GM18868 (cell line): ENCODE measurements at regions not wholly inside any gene's neighbourhood (a gene's known extent, or its start where the extent isn't known, plus 50 kb on each side); places are given as distances from the start of the nearest gene placed in this dataset.
"Not testable (repeated sequence)": the region's sequence is repeated elsewhere in the genome, so short reads cannot be mapped to it uniquely, and the experiment has no call there.

Source experiments
- ATAC-seq: cut with Tn5 transposase; IDR thresholded peaks from one replicate; pipeline ENCODE4 v1.9.1; 2021; ENCODE audit warnings: mild to moderate bottlenecking, moderate library complexity; ENCODE audit not compliant: unreplicated experiment

DNA sequence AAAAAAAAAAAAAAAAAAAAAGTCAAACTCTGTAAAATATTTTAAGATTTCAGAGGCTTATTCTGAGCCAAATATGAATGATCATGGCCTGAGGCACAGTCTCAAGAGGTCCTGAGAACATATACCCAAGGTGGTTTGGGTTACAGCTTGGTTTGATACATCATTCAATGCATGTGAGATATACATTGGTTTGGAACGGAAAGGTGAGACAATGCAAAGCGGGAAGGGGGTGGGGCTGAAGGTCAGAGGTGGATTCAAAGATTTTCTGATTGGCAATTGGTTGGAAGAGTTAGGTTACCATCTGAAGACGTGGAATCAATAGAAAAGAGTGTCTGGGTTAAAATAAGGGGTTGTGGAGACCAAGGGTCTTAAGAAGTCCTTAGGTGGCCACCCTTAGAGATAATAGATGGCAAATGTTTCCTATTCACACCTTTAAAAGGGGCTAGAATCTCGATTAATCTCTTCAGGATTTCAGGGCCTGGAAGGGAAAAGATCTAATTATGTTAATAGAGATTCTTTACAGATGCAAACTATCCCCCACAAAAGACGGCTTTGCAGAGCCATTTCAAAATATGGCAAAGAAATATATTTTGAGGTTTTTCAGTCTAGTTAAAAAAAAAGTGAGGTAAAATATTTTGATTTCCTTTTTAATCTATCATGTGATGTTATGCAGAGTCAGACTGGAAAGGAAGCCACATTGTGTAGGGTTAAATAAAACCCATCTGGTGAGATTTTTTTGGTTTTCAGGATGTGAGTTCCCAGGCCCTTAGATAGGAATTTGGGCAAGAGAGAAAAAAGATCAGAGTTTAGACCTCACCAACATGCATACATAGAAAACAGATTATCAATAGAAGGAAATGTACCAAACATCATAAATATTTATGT, 173.8 kb upstream of the CNOT2 start:
- ATAC-seq: no peak

DNA sequence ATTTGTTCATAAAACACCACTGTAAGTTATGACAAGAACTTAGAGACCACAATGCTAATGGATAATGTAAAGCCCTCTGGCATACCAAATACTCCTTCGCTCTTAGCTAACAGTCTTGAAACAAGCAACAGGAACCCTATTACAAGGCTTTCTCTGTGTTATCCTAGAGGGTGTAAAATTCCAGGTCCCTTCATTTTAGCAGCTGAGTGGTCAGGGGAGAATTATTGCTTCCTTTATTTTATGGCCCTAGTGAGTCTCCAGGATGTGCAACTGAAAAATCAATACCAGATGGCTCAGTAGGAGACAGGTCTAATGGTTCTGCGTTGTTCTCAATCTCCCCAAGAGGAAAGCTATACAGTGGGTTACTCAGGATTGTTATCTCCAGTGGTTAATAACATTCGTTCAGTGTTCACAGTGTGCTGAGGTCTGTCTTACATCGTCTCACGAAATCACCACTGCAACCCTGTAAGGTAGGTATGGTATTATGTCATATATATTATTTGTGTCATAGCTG, 172.7 kb upstream of the CNOT2 start:
- ATAC-seq: no peak

DNA sequence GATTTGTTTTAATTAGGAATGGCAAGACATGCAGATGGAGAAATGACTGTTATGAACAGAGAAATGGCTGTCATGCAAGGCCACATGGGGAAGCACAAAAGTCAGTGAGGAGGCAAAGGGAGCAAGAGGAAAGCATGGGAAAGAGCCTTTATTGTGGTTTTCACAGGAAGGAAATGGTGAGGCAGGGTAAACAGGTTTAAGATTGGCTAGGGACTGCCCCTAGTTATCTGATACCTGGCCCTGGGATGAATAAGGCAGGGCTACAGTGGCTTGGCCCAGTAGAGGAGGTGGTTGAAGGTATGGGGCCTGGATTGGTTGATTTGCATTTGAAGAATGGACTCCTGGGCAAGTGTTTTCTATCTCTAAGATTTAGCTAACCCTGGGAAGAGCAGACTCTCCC, 168.7 kb upstream of the CNOT2 start:
- no peak for ATAC-seq

DNA sequence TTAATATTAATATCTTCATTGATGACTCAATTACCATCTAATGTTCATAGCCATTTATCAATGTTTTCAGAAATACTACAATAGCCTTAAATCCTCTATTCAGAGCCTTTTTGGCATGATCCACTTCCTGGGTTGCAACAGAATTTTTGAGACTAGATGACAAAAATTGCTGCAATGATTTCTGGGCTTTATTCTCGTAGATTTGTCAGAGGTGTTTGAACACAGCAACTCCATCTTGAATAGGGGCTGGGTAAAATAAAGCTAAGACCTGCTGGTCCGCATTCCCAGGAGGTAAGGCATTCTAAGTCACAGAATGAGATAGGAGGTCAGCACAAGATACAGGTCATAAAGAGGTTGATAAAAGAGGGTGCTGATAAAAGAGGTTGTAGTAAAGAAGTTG, 165.8 kb upstream of the CNOT2 start:
- no peak for ATAC-seq

DNA sequence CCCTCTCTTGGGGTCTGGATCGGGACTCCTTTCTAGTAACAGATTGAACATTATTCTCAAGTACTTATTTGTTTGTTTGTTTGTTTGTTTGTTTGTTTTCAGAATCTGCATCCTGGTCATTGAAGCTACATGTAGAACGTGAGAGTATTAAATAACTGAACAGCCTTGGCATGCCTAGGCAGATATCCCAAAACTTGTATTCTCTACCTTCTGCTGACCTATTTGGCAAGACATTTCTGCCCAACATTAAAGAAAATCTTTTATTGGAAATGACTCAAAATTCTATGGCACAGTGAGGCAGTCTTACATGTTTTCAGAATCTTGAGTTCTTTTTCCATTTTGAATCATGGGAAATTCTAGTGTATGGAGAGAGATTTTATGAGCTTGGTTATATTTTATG, 165.1 kb upstream of the CNOT2 start:
- no peak for ATAC-seq

DNA sequence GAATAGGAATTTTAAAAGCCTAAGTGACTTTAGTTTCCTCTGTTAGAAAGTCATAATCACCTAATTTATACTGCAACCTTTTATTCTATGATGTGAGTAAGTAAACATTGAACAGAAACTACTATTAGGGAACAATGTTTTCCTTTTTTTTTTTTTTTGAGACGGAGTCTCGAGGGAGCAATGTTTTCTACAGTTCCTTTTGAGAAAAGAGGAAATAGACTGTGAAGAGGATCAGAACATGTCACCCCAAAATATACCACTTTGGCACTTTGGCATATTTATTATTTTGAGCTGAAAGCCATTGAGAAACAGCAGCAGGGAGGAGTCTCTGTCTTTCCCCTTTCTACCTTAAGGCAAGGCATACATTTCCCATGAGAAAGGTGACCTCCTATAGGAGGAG, 162.7 kb upstream of the CNOT2 start:
- no peak for ATAC-seq

DNA sequence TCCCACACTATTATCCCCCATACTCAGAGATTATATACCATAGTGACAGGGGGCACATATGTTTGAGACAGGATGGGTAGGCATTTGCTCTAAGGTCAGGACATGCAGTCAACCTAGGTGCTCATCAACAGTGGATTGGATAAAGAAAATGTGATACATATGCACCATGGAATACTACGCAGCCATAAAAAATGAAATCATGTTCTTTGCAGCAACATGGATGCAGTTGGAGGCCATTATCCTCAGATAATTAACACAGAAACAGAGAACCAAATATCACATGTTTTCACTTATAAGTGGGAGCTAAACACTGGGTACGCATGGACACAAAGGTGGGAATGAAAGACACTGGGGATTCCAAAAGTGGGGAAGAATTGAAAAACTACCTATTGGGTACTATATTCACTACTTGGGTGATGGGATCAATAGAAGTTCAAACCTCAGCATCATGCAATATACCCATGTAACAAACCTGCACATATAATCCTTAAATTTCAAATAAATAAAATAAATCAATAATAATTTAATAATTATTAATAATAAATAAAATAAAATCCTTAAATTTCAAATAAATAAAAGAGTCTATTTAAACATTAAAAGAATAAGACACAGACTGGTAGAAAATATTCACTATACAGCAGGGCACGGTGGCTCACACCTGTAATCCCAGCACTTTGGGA, 160.1 kb upstream of the CNOT2 start:
- no peak for ATAC-seq

DNA sequence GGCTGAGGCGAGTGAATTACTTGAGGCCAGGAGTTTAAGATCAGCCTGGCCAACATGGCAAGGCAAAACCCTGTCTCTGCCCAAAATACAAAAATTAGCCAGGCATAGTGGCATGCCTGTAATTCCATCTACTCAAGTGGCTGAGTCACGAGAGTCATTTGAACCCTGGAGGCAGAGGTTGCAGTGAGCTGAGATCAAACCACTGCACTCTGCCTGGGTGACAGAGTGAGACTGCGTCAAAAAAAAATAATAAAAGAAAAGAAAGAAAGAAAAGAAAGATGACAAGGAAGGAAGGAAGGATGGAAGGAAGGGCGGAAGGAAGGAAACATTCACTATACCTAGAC, 159.6 kb upstream of the CNOT2 start:
- no peak for ATAC-seq

DNA sequence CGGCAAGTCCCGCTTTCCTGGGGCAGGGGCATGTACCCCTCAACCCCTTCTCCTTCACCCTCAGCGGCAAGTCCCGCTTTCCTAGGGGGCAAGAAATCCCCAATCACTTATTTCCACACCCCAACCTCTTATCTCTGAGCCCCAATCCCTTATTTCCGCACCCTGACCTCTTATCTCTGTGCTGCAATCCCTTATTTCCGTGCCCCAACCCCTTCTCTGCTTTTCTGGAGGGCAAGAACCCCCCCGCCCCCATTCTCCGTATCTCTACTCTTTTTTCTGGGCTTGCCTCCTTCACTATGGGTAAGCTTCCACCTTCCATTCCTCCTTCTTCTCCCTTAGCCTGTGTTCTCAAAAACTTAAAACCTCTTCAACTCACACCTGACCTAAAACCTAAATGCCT, 156.9 kb upstream of the CNOT2 start:
- not testable (repeated sequence) for ATAC-seq

DNA sequence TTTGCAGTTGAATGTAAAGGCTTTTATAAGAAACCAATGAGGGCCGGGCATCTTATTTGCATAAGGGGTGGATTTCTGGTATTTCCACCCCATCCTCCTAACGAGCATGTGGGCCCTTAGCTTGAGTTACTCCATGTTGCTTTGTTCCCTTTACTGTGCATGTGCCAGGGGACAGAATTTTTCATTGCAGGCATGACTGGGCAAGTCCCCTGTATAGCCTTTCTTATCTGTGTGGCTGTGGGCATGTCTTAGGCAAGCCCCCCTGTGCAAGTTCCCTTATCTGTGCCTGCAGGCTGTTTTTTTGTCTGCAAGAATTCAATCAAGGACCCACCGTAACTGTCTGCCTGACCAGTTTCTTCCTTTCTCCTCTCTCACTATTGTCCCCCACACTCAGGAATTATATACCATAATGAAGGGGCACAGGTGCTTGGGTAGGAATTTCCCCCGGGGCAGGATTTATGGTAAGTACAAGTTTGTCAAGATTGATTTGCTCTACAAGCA, 152.2 kb upstream of the CNOT2 start:
- ATAC-seq: no peak

DNA sequence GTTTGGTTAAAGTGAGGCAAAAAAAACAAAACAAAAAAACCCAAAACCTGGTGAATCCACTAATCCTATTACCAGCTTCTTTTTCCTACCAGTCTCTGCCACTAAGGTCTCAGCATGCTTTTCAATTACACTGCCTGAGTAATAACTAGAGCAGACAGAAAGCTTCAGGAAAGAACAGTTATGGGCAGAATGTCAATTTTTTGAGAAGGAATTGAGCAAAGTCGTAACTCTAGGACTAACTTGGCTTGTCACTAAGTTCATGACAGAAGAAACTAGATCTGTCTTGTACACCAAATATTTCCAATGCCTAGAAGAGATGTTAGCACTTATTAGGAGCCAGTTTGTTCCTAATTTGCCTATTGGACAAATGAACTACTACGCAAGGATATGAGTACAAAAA, 148.8 kb upstream of the CNOT2 start:
- ATAC-seq: no peak

DNA sequence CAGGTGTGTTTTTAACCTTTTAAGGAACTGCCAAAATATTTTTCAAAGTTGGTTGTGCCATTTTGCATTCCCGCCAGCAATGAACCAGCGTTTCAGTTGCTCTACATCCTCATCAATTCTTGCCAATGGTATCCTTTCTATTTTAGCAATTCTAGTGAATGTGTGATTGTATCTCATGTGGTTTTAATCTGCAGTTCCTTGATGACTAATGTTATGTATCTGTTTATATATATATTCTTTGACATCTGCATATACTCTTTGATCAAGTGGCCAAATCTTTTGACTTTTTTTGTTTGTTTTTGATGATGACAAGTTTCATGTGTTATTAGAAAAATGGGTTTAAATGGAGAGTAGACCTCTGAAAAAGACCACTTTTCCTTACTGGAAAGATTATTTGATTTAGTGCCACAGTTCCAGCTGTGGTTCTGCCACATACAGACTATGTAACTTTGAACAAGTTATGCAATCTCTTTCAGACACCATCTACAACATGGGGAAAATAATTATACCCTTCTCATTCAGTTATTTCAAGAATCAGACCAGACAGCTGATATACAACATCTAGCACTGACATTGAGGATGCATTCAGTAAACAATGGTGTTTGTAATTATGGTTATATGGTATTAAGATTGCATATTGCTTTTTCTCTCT, 146.3 kb upstream of the CNOT2 start:
- no peak for ATAC-seq

DNA sequence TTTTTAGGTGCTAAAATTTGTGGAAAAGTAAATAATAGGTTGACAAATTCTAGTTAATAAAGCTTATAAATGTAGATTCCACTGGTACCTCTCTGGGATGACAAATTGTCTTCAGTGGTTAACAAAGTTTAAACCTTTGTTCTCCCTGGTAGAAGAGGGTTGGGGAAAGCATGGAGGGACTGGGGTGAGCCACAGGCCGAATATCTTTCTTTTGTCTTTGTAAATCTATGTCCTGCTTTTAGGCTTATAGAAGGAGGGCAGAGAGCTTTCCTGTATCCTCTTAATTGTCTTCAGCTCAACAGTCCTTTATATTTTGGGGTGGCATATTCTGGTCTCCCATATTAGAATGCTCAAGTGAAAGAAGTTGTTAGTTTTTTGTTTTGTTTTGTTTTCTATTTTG, 142.2 kb upstream of the CNOT2 start:
- no peak for ATAC-seq

DNA sequence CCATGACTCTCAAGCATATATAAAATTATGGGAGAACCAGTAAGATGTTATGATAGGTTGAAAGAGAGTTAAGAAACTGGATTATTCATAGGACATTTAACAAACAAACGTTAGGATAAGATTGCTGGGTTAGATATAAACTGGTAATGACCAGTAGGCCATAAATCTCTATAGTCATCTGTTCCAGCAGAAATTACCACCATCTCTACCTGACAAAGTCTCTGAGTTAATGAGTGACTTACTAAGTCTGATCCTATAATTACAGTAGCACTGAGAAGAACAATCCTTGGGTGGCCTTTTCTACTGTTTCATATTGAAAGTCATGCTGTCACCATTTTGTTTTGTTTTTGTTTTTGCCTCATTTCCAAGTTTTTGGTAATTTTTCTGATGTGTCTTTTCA, 136.9 kb upstream of the CNOT2 start:
- ATAC-seq: no peak

DNA sequence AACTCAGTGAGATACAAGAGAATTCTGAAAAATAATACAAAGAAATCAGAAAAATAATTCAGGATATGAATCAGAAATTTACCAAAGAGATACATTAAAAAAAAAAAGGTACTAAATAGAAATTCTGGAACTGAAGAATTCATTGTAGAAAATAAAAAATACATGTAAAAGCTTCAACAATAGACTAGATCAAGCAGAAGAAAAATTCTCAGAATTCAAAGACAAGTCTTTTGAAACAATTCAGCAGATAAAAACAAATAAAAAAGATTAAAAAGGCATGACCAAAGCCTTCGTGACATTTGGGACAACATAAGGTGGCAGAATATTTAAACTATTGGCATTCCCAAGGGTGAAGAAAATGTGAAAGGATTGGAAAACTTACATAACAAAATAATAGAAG, 133.1 kb upstream of the CNOT2 start:
- ATAC-seq: no peak

DNA sequence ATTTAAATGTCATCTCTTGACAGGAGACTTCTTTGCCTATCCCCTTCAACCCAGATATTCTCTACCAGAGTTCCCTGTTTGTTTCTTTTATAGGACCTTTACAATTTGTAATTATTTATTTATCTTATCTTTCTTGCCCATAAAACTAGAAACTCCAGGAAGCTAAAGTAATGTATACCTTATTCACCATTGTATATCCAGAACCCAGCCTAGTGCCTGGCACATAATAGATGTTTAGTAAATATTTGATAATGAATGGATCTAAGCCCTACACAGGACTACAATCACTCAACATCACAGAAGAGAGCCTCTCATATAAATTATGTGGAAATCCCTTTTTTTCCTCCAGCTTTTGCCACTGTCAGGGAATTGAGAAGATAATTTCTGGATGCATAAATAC, 125.6 kb upstream of the CNOT2 start:
- ATAC-seq: no peak

DNA sequence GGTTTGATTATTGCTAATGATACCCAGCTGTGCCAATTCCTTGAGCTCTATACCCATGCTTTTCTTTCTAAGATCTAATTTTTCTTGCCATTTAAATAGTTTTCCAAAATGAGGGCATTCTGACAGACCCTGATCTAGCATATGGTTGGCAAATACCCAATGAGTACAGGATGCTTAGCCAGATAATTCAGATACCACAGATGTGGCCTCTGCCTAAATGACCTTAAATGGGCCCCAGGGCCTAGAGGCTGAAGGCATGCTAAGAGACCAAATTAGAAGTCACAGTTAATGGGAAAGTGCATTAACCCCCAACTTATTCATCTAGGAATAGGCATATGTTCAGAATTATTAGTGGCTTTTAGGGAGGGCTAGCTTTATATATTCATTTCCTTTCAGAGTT, 122.3 kb upstream of the CNOT2 start:
- no peak for ATAC-seq

DNA sequence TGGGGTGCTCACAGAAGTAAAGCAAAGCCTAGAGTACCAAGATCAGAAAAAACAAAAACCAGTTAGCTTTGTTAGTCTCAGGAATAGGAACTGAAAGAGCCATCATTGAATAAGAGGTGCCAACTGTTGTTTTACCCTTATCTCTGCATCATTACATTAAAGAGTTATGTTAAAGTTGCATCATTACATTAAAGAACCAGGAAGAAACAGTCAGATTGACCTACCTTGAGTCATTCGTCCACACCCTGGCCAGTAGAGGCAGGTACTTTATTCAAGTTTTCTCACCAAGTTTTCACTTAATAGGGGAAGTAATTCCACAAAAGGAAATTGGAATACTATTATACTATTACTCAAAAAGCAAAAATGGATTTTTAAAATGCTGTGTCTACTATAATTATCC, 121.7 kb upstream of the CNOT2 start:
- no peak for ATAC-seq

DNA sequence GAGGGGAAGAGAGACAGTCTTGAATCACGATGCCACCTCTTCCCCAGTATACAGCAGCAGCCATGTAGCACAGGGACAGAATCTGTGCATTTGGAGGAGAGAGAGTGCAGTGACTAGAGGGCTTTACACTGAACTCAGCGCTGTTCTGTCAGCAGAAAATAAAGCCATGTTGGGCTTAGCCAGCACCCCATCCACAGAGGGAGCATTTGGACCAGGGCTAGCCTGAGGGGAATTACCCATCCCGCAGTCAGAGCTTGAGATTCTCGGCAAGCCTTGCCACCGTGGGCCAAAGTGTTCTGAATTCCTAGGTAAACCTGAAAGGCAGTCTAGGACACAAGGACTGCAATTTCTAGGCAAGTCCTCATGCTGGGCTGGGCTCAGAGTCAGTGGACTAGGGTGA, 120.4 kb upstream of the CNOT2 start:
- no peak for ATAC-seq

DNA sequence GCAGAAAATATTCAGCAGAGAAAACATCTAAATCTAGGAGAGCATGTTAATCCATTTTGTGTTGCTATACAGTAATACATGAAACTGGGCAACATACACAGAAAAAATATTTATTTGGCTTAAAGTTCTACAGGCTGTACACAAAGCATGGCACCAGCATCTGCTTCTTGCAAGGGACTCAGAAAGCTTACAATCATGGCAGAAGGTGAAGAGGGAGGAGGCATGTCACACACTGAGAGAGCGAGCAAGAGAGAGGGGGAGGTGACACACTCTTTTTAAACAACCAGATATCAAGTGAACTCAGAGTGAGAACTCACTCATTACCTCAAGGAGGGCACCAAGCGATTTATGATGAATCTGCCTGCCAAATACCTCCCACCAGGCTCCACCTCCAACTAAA, 94.2 kb upstream of the CNOT2 start:
- ATAC-seq: no peak

DNA sequence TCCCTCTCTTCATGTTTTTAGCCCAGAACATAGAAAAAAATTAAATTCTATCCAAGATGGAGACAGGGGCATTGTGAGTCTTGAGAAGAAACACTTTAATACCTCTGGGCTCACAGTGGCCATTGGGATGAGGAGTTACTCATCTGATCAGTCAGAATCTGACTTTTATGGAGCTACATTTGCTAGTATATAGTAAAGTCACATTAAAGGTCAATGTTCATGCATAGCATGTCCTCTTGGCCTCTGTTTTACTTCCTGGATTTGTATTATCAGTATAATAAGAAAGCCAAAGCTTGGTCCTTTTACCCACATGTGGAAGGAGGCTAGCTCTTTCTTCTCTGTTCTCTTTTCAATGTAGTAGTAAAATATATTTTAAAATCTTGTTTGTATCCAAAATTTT, 93.6 kb upstream of the CNOT2 start:
- no peak for ATAC-seq

DNA sequence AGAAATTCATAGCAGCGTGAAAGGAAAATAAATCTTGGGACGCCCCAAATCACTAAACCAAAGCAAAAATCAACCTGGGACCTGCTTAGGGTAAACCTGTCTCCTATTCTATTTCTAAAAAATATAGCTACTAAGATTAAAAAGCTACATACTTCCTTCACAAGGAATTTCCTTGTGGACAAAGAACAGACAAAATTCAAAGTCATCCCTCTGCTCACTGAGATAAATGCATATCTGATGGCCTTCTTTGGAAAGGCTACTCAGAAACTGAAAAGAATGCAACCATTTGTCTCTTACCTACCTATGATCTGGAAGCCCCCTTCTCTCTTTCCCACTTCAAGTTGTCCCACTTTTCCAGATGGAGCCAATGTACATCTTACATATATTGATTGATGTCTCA, 93.0 kb upstream of the CNOT2 start:
- ATAC-seq: no peak
